AG09309 (cell line): ENCODE measurements at regions not wholly inside any gene's neighbourhood (a gene's known extent, or its start where the extent isn't known, plus 50 kb on each side); places are given as distances from the start of the nearest gene placed in this dataset.

Experiments used
- DNase-seq: peaks from one replicate; pipeline ENCODE4 v3.0.0-alpha.2; 2010; ENCODE audit warnings: low read depth
- H3K4me3 ChIP-seq: 2 replicates; pipeline ENCODE4 v1.5.1; 2011; ENCODE audit warnings: mild to moderate bottlenecking, low read depth, low read length, moderate library complexity; ENCODE audit not compliant: control insufficient read depth
- CTCF ChIP-seq: IDR thresholded peaks from 2 replicates; pipeline ENCODE4 v1.5.1; 2011; ENCODE audit warnings: mild to moderate bottlenecking, low read depth, low read length, inconsistent platforms; ENCODE audit not compliant: insufficient read depth, control insufficient read depth; ENCODE audit errors: missing control alignments

GRCh38 chr17:71251951-71252350 is 868.9 kb upstream of the SOX9 start:
- H3K4me3 ChIP-seq = no peak overlapping the region
- peak; percentile 13 for DNase-seq
- TF ChIP-seq CTCF = no peak

DNA sequence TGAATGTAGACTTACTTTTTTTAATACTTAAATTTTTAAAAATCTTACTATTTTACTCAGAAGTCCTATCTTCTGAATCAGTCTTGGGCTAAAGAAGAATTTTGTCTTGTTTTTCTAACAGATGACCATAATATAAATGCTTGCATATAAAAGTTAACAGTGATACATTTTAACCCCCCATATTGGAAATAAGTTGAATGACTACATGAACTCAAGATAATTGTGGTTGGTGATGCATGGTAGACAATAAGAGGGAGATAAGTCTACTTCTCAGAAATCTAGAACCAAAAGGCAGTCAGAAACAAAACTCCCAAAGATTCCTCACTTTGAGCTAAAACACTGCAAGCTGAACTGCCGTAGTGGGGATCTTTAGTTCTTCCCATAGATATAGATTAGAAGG is 868.4 kb upstream of the SOX9 start:
- TF ChIP-seq CTCF = no peak
- H3K4me3 ChIP-seq = no peak overlapping the region
- DNase-seq = no peak

- no peak overlapping the region for H3K4me3 ChIP-seq
- no peak for TF ChIP-seq CTCF
- DNase-seq = no peak
Observed at GRCh38 chr17:71257096-71257495, 863.7 kb upstream of the SOX9 start.

DNA sequence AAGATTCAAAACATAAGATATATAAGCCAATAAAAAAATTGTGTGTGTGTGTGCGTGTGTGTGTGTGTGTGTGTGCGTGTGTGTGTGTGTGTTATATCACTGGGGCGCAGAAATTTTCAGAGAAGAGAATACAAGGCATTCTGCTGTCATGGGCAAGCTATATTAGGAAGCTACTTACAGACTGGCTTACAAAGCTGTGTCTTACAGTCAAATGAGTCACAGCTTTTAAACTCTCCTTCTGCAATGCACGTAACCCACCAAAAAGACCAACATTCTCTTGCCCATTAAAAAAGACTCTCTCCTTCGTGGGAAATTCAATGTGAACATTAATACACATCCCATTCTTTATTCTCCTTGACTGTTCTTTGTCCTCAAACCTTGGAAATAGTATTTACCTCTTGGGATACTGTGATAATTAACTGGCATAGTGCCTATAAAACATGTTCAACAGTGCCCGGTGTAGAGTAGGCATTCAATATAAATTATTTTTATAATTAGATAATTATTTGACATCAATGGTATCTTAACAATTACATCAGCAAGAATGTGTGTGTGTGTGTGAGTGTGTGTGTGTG is 860.4 kb upstream of the SOX9 start:
- DNase-seq = peak; percentile 17

DNA sequence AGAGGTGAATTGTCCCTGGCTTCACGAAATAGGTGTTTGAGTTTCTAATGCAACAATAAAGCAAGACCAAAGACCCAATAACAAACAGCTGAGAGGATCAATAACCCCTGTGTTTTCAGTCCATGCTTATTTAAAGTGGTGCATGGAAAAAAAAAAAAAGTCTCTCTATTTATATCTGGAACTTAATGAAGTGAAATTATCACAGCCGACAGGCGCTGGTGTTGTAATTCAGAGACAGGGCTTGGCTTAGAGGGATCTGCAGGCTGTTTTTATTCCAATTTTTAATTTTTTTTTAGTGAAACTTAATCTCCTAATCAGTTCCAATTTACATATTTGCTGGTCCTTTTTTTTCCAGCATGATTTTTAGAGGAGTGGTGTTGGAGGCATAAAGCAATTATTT is 858.2 kb upstream of the SOX9 start:
- no peak for DNase-seq
- H3K4me3 ChIP-seq = no peak overlapping the region
- no peak for TF ChIP-seq CTCF

More for the DNA sequence above, 860.4 kb upstream of the SOX9 start:
- no peak overlapping the region for H3K4me3 ChIP-seq
- no peak for TF ChIP-seq CTCF

- no peak for DNase-seq
- no peak for TF ChIP-seq CTCF
- H3K4me3 ChIP-seq = no peak overlapping the region
Observed at GRCh38 chr17:71267668-71268067, 853.2 kb upstream of the SOX9 start.

- H3K4me3 ChIP-seq = no peak overlapping the region
- no peak for TF ChIP-seq CTCF
- DNase-seq = no peak
Observed at GRCh38 chr17:71269201-71269600, 851.6 kb upstream of the SOX9 start.
